ENCODE measurements at regions not wholly inside any gene's neighbourhood (a gene's known extent, or its start where the extent isn't known, plus 50 kb on each side); places are given as distances from the start of the nearest gene placed in this dataset.
"Not testable (repeated sequence)": the region's sequence is repeated elsewhere in the genome, so short reads cannot be mapped to it uniquely, and the experiment has no call there.

DNA sequence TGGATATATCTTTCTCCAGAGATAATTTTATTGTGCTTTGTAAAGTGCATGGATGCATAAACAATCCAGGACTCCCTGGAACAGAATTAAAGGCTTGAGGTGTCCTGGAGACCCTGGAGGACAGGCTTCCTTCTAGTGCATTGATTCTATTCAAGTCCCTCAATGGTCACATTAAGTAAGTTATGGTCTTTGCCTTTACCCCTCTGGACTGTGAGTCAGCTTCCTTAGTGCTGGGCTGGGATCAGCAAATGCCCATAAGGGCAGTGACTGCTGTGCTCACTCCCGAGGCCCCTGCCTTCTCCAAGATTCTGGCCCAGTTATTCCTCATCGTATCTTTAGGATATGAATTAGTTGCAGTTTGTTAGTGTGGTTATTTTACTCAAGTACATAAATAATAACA is 178.7 kb upstream of the PRSS58 start:
- no peak for DNase-seq

GRCh38 chr7:142435606-142436005 is 177.7 kb upstream of the PRSS58 start:
- DNase-seq = not testable (repeated sequence)

- no peak for DNase-seq
These were observed 176.9 kb upstream of the PRSS58 start for GRCh38 chr7:142434666-142435167.

GRCh38 chr7:142434133-142434532 is 176.3 kb upstream of the PRSS58 start:
- DNase-seq = not testable (repeated sequence)

GRCh38 chr7:142432377-142432776 is 174.5 kb upstream of the PRSS58 start:
- DNase-seq = no peak

DNA sequence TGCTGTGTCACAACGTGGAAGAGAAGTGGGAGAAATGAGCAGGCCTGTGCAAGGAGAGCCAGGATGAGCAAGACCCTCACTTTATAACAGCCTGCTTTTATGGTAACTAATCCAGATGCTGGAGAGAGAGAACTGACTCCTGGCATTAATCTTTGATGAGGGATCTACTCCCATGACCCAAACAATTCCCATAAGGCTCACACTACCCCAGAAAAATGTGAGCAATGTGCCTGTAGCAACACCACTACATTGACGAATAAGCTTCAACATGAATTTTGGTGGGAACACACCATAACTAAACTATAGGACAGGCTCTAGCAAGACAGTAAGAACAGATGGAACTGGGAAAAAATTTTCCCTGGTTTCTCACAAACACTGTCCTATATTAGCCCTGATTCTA is 173.6 kb upstream of the PRSS58 start:
- no peak for DNase-seq

DNA sequence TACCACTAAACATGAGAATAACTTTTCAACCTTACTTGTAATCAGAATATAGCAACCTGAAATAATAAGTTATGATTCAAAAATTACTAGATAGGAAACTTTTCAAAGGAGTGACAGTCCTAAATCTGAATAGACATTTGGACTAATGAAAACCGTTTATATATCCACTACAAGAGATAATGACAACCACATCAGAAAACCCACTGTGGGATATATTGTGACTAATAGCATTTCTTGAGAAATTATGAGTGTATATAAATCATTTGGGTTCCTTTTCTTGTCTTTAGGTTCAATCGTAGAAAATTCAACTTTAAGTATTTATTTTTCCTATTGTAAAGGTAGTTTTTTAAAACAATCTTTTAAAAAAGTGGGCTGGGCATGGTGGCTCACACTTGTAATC is 170.2 kb upstream of the PRSS58 start:
- no peak for DNase-seq

GRCh38 chr7:142425281-142425680 is 167.4 kb upstream of the PRSS58 start:
- no peak for DNase-seq

DNA sequence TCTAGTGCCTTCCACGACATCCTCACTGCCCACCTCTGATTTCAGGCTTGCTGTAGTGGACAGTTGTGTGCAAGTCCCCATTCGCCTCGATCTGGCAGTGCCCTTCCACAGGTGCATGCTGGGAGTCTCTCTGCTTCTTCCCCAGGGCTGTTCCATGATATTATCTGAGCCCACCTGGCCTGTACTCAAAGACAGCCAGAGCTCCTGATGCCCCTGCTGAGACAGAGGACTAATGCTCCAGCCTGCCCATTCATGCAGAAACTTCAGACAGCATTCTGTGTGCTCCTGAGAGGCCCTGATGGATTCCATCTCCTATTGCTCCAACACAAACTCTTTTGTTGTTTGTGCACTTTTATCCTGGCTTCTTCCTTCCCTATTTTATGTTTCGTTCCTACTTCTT is 164.8 kb upstream of the PRSS58 start:
- DNase-seq = no peak

- no peak for DNase-seq
These were observed 162.9 kb upstream of the PRSS58 start for GRCh38 chr7:142420554-142421362.

- DNase-seq = no peak
These were observed 160.5 kb upstream of the PRSS58 start for GRCh38 chr7:142418326-142418725.

DNA sequence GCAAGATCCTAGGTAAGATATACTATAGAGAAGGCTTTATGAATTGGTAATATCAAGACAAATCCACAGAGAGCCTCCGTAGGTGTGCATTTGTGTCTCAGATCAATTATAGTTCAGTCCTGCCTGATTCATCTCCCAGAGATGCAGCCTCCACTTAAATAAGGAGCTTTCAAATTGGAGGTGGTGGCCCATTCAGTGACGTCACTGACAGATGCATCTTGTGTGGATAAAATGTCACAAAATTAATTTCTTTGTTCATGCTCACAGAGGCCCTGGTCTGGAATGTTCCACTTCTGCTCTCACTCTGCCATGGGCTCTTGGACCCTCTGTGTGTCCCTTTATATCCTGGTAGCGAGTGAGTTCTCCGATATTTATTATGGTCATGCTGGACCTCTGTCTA is 157.1 kb upstream of the PRSS58 start:
- no peak for DNase-seq

GRCh38 chr7:142414135-142414534 is 156.3 kb upstream of the PRSS58 start:
- no peak for DNase-seq

DNA sequence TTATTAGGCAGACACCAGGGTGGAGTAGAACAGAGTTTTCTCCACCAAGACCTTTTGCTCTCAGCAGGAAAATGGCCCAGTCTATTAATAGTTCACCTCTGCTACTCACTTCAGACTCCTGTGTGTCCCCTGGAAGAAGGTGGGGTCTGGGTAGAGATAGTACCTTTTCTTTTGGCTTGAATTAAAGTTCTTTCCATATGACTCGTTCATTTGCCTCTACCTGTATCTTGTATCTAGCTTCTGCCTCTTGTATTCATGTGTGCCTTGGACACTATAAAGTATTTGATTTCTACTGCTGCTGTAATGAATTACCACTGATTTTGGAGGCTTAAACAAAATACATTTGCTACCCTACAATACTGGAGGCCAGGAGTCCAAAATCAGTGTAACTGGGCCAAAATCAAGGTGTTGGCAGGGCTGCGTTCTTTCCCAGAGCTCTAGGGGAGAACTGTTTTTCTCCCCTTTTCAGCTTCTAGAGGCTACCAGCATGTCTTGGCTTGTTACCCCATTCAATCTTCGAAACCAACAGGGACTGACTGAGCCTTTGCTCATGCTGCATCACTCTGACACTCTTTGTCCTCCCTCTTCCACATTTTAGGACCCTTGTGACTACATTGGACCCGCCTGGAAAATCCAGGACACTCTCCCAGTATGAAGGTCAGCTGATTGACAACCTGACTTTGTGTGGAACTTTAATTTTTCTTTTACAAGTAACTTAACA is 155.6 kb upstream of the PRSS58 start:
- DNase-seq = no peak

DNA sequence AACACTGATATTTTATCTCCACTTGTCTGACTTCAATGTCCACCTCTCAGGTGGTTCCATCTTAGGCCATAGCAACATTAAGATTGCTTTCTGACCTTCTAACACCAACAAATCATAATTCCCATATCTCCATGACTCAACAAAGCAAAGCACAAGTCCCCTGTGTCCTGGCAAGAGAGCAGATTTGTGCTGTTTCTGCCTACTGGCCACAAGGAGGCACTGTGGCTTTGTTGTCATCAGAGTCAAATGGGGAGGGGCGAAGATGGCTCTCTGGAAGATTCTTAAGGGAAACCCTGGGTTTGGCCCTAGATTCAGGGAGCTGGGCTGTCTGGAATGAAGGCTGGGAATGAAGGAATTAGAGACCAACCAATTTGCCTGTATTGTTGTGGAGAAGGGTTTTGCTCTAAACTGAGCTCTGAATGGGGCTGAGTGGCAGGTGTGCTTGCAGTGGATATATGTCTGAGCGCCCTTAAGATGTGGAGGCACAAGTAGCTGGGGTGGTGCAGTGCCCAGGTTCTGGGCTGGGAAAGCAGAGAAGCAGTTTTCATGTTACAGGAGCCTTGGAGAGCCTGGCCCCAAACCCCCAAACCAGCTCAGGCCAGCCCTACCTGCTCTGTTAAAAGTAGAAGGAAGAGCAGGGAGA is 154.8 kb upstream of the PRSS58 start:
- no peak for DNase-seq

- no peak for DNase-seq
These were observed 151.6 kb upstream of the PRSS58 start for GRCh38 chr7:142409471-142409870.

GRCh38 chr7:142408794-142409193 is 150.9 kb upstream of the PRSS58 start:
- no peak for DNase-seq

DNA sequence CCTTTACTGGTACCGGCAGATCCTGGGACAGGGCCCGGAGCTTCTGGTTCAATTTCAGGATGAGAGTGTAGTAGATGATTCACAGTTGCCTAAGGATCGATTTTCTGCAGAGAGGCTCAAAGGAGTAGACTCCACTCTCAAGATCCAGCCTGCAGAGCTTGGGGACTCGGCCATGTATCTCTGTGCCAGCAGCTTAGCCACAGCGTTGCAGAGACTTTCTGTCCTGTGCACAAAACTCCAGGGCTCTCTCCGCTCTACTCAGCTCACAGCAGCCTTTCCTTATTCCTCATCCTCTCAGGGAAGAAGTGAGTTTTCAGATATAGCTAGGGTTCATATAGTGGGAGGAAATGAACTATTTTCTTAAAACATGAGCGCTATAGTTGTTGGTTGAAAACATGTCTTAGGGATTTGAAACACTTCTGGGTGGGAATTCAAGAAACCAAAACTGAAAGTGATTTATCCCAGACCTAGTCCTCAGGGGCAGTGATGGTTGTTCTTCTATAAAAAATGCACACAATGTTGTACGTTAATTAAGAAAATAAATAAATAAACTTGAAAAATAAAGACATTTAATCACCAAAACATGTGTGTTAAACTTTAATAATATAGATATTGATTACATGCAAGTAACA is 150.2 kb upstream of the PRSS58 start:
- no peak for DNase-seq

GRCh38 chr7:142405122-142405765 is 147.4 kb upstream of the PRSS58 start:
- DNase-seq = no peak

DNA sequence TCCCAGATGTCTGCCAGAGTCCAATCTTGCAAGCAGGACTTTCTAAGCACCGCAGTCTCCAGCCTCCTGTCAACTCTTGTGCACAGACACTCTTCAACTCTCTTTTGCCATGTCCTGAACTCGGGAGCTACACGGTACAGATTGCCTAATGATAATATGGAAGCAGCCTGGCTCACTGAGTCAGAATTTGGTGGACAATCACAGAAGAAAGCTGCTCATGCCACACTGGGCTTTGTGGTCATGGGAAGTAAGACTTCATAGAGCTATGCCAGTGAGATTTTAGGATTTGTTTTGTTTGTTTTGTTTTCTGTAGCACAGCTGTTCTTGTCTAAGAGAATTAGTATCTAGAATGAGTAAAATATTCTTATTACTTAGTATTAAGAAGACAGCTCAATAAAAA is 144.1 kb upstream of the PRSS58 start:
- no peak for DNase-seq

GRCh38 chr7:142400042-142400533 is 142.2 kb upstream of the PRSS58 start:
- no peak for DNase-seq

- DNase-seq = no peak
These were observed 133.5 kb upstream of the PRSS58 start for GRCh38 chr7:142391191-142391992.
